Mesodermal cell (in vitro differentiated cells): ENCODE measurements at regions not wholly inside any gene's neighbourhood (a gene's known extent, or its start where the extent isn't known, plus 50 kb on each side); places are given as distances from the start of the nearest gene placed in this dataset.
A peak's percentile ranks its signal among the peaks of the same experiment; 100 is the strongest.
"Not testable (repeated sequence)": the region's sequence is repeated elsewhere in the genome, so short reads cannot be mapped to it uniquely, and the experiment has no call there.

ENCODE experiments used
- H3K27ac ChIP-seq: 2 replicates; pipeline ENCODE4 v1.7.0; 2013; ENCODE audit warnings: mild to moderate bottlenecking, low read depth, low read length, moderate library complexity; ENCODE audit not compliant: severe bottlenecking
- H3K36me3 ChIP-seq: 2 replicates; pipeline ENCODE4 v1.7.1; 2013; ENCODE audit warnings: mild to moderate bottlenecking, low read length, moderate library complexity; ENCODE audit not compliant: control insufficient read depth, insufficient read depth
- H3K4me1 ChIP-seq: one replicate; pipeline ENCODE4 v1.7.1; 2013; ENCODE audit warnings: mild to moderate bottlenecking, low read length; ENCODE audit not compliant: insufficient read depth, control insufficient read depth, poor library complexity, severe bottlenecking
- H3K4me3 ChIP-seq: 2 replicates; pipeline ENCODE4 v1.7.0; 2013; ENCODE audit warnings: low read length, control low read depth, mild to moderate bottlenecking; ENCODE audit not compliant: insufficient read depth, poor library complexity, severe bottlenecking; ENCODE audit errors: extremely low read depth
- H3K9me3 ChIP-seq: 2 replicates; pipeline ENCODE4 v1.7.1; 2013; ENCODE audit warnings: mild to moderate bottlenecking, low read length, moderate library complexity; ENCODE audit not compliant: control insufficient read depth
- WGBS, 2 experiments: methylation state at CpG; one replicate each; pipeline ENCODE4 v1.1.5; 2013; ENCODE audit warnings: missing lambda C conversion rate in 2 of 2; ENCODE audit not compliant: insufficient coverage in 2 of 2; 5-methylcytosine and 5-hydroxymethylcytosine counted together

GRCh38 chr7:32738390-32738789 is 153.2 kb downstream of the KBTBD2 start:
- not testable (repeated sequence) for H3K27ac ChIP-seq, H3K4me1 ChIP-seq, H3K36me3 ChIP-seq, H3K9me3 ChIP-seq, H3K4me3 ChIP-seq
- no CpG with 5 or more reads among the region's 3 CpGs for WGBS, 2 experiments

GRCh38 chr7:32732767-32733166 is 158.8 kb downstream of the KBTBD2 start:
- H3K27ac ChIP-seq, H3K4me1 ChIP-seq, H3K4me3 ChIP-seq, H3K9me3 ChIP-seq, H3K36me3 ChIP-seq: not testable (repeated sequence)
- WGBS, 2 experiments, result no CpG with 5 or more reads among the region's 4 CpGs

GRCh38 chr7:32729335-32729675 is 162.3 kb downstream of the KBTBD2 start:
- not testable (repeated sequence) for H3K9me3 ChIP-seq, H3K27ac ChIP-seq, H3K4me1 ChIP-seq, H3K36me3 ChIP-seq
- WGBS, 2 experiments, result 0 to 10% methylated on average over 2 of the region's 5 CpGs
- peak overlapping the region; percentile 51 for H3K4me3 ChIP-seq

GRCh38 chr7:32728412-32729334 is 162.9 kb downstream of the KBTBD2 start:
- WGBS, 2 experiments, result 0% methylated on average over 17 to 46 of the region's 111 CpGs
- H3K9me3 ChIP-seq, H3K36me3 ChIP-seq, H3K4me1 ChIP-seq: not testable (repeated sequence)
- peak overlapping the region; percentile 51 for H3K4me3 ChIP-seq
- H3K27ac ChIP-seq, result peak overlapping the region; percentile 80

- 0 to 2% methylated on average over 9 to 19 of the region's 66 CpGs for WGBS, 2 experiments
- H3K4me3 ChIP-seq, result peak overlapping the region; percentile 51
- H3K36me3 ChIP-seq, H3K4me1 ChIP-seq, H3K9me3 ChIP-seq: not testable (repeated sequence)
- H3K27ac ChIP-seq, result peak overlapping the region; percentile 80
These were observed 163.8 kb downstream of the KBTBD2 start for GRCh38 chr7:32727483-32728411.

GRCh38 chr7:32722837-32723236 is 168.7 kb downstream of the KBTBD2 start:
- not testable (repeated sequence) for H3K36me3 ChIP-seq, H3K27ac ChIP-seq, H3K4me3 ChIP-seq, H3K4me1 ChIP-seq, H3K9me3 ChIP-seq
- WGBS, 2 experiments, result 95 to 100% methylated on average over 2 to 3 of the region's 4 CpGs

- H3K36me3 ChIP-seq, result no peaks in the 10 kb centered on the region
- 100% methylated on average over 1 of the region's 1 CpG; no CpG with 5 or more reads in 1 of the 2 experiments for WGBS, 2 experiments
- no peak overlapping the region for H3K27ac ChIP-seq
- H3K4me3 ChIP-seq, result no peak overlapping the region
- H3K4me1 ChIP-seq, result no peaks in the 10 kb centered on the region
- H3K9me3 ChIP-seq, result peaks cover 2% of the 10 kb centered on the region
These were observed 197.4 kb downstream of the KBTBD2 start for GRCh38 chr7:32694182-32694581.

GRCh38 chr7:32691965-32692815 is 196.9 kb downstream of the AVL9 start:
- H3K4me1 ChIP-seq, H3K4me3 ChIP-seq, H3K36me3 ChIP-seq, H3K27ac ChIP-seq, H3K9me3 ChIP-seq: not testable (repeated sequence)
- WGBS, 2 experiments, result 83 to 94% methylated on average over 5 to 6 of the region's 7 CpGs

- 76 to 85% methylated on average over 7 to 11 of the region's 13 CpGs for WGBS, 2 experiments
- not testable (repeated sequence) for H3K4me3 ChIP-seq, H3K9me3 ChIP-seq, H3K36me3 ChIP-seq, H3K4me1 ChIP-seq, H3K27ac ChIP-seq
These were observed 192.8 kb downstream of the AVL9 start for GRCh38 chr7:32688092-32688491.

GRCh38 chr7:32681174-32681518 is 185.9 kb downstream of the AVL9 start:
- WGBS, 2 experiments, result 92 to 100% methylated on average over 2 of the region's 3 CpGs
- Histone ChIP-seq H3K9me3 (no peaks in the 10 kb centered on the region), H3K27ac (no peak overlapping the region), H3K4me3 (no peak overlapping the region), H3K4me1 (no peaks in the 10 kb centered on the region), H3K36me3 (peaks cover 4% of the 10 kb centered on the region)
